GM18907 (cell line): ENCODE measurements at regions not wholly inside any gene's neighbourhood (a gene's known extent, or its start where the extent isn't known, plus 50 kb on each side); places are given as distances from the start of the nearest gene placed in this dataset.
"Not testable (repeated sequence)": the region's sequence is repeated elsewhere in the genome, so short reads cannot be mapped to it uniquely, and the experiment has no call there.

Experiments
- ATAC-seq: cut with Tn5 transposase; IDR thresholded peaks from one replicate; pipeline ENCODE4 v1.9.1; 2021; ENCODE audit warnings: mild to moderate bottlenecking, moderate library complexity; ENCODE audit not compliant: unreplicated experiment

DNA sequence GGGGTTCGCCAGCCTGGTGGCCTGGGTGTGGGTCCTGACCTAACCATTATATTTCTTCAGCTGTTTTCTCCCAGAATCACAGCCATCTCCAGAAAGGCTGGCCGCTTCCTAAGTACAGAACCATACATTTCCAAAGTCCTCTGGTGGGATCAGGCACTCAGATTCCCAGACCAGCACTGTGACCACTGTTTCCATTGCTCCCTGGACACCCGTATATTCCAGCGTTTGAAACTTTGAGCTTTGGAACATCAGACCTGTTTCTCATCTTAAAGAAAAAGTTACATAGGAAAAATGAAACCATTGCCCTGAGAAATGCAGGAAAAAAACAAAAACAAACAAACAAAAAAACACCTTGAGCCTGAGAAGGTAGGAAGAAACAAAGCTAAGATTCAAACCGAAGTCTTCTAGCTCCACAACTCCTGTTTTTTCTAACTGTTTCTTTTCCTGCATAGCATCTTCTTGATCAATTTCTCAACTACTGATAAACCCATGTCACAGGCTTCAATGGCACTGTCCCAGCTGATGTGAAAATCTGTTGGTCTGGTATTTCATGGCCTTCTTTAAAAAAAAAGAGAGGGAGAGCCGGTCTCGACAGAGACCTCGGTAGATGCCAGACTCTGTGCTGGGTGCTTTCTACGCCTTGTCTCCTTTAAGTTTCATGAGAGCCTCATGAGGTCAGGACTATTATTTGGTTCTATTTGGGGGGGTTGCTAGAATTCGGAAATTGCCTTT is 221.3 kb downstream of the TOMM20 start:
- no peak for ATAC-seq

- ATAC-seq: no peak
Observed at GRCh38 chr1:234906654-234907053, 222.0 kb downstream of the TOMM20 start.

GRCh38 chr1:234902774-234903547 is 225.7 kb downstream of the TOMM20 start:
- ATAC-seq: no peak

- no peak for ATAC-seq
Observed at GRCh38 chr1:234901491-234902049, 227.1 kb downstream of the TOMM20 start.

DNA sequence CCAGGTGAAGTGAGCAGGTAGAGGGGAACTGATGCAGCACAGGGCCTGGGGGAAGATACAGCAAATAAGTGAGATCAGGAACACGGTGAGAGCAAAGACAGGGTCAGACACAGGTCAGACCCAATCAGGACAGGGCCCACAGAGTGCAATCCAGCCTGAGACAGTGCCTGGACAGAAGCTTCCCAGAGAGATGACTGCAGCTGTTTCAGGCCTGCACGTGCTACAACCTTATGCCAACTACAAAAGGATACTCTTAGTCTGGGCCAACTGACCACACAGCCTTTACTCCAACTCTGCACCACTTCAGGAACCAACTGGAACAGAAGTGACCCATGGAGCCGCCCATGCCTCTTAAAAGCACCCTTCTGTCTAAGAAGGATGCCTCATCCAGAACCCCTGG is 228.0 kb downstream of the TOMM20 start:
- ATAC-seq: no peak

- no peak for ATAC-seq
Observed at GRCh38 chr1:234899730-234900072, 228.9 kb downstream of the TOMM20 start.

GRCh38 chr1:234899041-234899729 is 229.5 kb downstream of the TOMM20 start:
- ATAC-seq: no peak

DNA sequence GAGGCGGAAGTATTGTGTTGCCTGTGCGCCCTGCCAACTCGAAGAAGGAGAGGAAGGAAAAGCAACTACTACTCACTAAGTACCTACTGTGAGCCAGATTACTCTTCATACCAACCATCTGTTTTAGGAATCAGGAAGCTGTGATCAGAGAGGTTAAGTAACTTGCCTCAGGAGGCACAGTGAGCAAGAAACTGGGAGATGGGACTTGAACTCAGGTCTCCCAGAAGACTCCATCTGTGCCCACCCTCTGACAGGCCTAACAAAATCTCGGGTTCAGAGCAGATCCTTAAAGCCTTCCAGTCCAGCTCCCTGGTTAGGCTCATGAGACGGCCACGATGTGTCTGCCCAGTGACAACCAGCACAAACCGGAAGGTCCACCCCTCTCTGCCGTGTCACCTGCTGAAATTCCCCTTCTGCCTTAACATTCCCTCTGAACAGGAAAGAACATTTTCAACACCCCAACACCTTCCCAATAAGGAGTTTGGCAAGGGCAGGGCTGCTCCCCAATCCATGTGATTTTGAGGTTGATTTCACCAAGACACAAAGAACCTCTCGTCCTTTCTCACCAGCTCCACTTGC is 230.1 kb downstream of the TOMM20 start:
- no peak for ATAC-seq

DNA sequence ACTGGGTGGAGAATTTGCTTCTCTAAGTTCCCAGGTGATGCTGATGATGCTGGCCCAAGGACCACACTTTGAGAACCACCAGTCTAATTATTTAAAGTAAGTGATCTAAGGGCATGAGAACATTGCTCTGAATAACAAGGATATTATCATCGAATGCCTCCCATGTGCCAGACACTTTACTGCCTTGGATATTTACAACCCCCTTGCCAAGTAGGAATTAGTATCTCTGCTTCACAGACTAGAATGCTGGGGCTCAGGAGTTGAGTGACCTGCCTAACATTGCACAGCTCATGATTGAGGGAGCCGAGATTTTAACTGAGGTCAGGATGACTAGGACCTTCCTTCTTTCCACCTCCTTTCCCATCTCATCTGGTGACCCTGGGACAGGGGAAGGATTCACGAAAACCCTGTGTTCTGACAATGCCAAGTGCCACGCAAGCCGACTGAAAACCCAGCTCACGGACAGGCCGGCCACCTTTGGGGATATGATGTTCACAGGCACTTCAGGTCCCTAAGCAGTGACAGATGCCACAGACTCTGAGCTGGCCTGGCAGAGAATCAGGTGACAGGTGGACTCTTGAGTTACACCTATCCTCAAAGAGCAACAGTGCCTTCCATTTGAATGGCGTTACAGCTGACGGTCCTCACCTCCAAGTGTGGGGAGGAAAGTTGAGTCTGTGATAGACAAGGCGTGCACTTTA is 230.7 kb downstream of the TOMM20 start:
- ATAC-seq: no peak

DNA sequence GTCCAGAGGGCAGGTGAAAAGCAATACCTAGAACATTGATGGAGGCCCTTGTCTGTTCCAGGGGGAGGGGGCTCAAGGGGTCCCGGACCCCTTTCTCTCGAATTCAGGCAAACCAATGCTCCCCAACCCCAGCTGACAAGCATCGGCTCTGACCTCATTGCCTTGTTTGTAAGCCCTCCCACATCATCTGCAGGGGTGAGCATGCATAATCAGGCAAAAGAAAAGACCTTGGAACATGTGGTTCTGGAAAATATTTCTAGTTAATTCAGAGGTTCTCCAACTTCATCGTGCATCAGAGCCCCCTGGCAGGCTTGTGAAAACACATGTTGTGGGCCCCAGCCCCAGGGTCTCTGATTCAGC is 231.3 kb downstream of the TOMM20 start:
- no peak for ATAC-seq

GRCh38 chr1:234896477-234897389 is 231.9 kb downstream of the TOMM20 start:
- ATAC-seq: no peak

DNA sequence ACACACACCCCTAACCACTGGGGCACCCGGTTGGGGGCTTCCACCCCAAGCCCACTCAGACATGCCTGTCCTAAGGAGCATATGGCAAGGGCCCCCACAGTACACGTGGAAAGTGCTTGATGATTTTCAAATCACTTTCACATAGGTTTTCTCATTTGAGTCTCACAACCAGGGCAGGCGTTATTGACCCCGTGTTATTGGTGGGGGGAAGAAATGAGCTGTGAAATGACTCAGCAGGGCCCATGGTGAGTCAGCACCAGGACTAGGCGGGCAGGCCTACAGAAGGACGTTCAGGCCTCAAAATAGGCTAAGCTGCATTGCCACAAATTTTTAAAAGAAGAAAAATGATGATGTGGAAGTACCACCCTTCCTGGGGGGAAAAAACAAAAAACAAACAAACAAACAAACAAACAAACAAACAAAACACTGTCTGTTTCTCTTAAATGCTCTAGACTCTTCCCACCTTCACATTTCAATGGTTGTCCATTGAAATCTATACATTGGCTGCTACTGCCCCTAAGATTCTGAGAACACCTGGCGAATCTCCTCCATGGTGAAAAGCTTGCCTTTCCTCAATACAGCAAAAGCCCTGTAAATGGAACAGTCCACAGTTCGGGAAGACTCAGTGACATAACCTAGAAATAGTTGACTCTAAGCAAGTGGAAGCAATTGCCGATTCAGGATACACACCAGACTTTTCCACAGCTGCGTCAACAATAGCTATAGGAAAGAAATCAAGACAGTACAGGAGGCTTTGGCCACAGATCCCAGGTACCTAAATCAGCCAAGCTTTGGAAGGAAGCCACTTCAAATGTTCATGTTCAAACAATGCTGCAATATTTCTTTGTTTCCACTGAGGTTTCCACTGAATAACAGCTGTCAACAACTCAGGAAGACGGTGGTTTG is 234.7 kb downstream of the TOMM20 start:
- ATAC-seq: no peak

GRCh38 chr1:234893359-234893724 is 235.3 kb downstream of the TOMM20 start:
- ATAC-seq: no peak

DNA sequence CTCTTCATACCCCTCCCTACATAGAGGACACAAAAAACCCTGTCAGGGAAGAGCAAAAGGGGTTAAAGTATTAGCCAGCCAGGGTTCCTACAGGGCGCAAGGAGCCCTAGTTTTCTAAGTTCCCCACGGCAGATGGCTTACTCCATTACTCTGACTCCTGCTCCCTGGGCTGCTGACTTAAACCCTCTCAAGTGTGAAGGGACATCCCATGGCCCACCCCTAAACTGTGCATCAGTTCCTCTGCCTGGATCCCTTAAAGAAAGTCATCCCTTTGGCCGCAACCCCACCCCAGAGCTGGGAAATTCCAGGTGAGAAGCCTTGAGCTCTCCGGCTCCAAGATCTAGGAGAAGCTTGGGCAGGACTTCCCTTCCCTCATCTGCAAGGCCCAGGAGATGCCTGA is 236.0 kb downstream of the TOMM20 start:
- ATAC-seq: no peak

- no peak for ATAC-seq
Observed at GRCh38 chr1:234891427-234891826, 237.2 kb downstream of the TOMM20 start.

- ATAC-seq: no peak
Observed at GRCh38 chr1:234889643-234890042, 239.0 kb downstream of the TOMM20 start.

DNA sequence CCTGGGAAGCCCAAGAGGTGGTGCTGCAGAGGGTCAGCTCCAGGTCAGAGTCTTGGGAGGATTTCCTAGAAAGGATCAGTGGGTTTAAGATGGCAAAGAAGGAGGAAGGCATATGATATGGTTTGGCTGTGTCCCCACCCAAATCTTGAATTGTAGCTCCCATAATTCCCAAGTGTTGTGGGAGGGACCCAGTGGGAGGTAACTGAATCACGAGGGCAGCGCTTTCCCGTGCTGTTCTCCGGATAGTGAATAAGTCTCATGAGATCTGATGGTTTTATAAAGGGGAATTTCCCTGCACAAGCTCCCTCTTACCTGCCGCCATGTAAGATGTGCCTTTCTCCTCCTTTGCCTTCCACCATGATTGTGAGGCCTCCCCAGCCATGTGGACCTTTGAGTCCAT is 240.4 kb downstream of the TOMM20 start:
- not testable (repeated sequence) for ATAC-seq

- no peak for ATAC-seq
Observed at GRCh38 chr1:234887016-234887900, 241.4 kb downstream of the TOMM20 start.
